NCI-H2029 (cell line): ENCODE measurements at regions not wholly inside any gene's neighbourhood (a gene's known extent, or its start where the extent isn't known, plus 50 kb on each side); places are given as distances from the start of the nearest gene placed in this dataset.

Experiments
- DNase-seq: peaks from one replicate; lab custom pipeline; 2025; lab: John Stamatoyannopoulos, UW

GRCh38 chr3:31224936-31225335 is 307.8 kb upstream of the STT3B start:
- DNase-seq = no peak

- DNase-seq = no peak
Measured at GRCh38 chr3:31225923-31226322, 306.8 kb upstream of the STT3B start.

GRCh38 chr3:31226346-31226745 is 306.4 kb upstream of the STT3B start:
- DNase-seq = no peak

GRCh38 chr3:31227131-31227562 is 305.6 kb upstream of the STT3B start:
- peak; percentile 88 for DNase-seq

- no peak for DNase-seq
Measured at GRCh38 chr3:31230425-31231223, 302.1 kb upstream of the STT3B start.

- DNase-seq = no peak
Measured at GRCh38 chr3:31232055-31233025, 300.4 kb upstream of the STT3B start.

- no peak for DNase-seq
Measured at GRCh38 chr3:31234145-31234544, 298.6 kb upstream of the STT3B start.

- no peak for DNase-seq
Measured at GRCh38 chr3:31235062-31235700, 297.5 kb upstream of the STT3B start.

GRCh38 chr3:31237887-31238286 is 294.8 kb upstream of the STT3B start:
- DNase-seq = no peak

- no peak for DNase-seq
Measured at GRCh38 chr3:31240013-31240412, 292.7 kb upstream of the STT3B start.

GRCh38 chr3:31240466-31240865 is 292.3 kb upstream of the STT3B start:
- no peak for DNase-seq

- DNase-seq = no peak
Measured at GRCh38 chr3:31240874-31241273, 291.9 kb upstream of the STT3B start.

- no peak for DNase-seq
Measured at GRCh38 chr3:31241533-31241932, 291.2 kb upstream of the STT3B start.

GRCh38 chr3:31242026-31242960 is 290.4 kb upstream of the STT3B start:
- DNase-seq = no peak

GRCh38 chr3:31244929-31245817 is 287.6 kb upstream of the STT3B start:
- no peak for DNase-seq

GRCh38 chr3:31246293-31247062 is 286.2 kb upstream of the STT3B start:
- DNase-seq = no peak

GRCh38 chr3:31247063-31247447 is 285.7 kb upstream of the STT3B start:
- no peak for DNase-seq

- DNase-seq = peak; percentile 74
Measured at GRCh38 chr3:31247850-31248562, 284.7 kb upstream of the STT3B start.

- no peak for DNase-seq
Measured at GRCh38 chr3:31248563-31248992, 284.1 kb upstream of the STT3B start.
